GM18858 (cell line): ENCODE measurements at regions not wholly inside any gene's neighbourhood (a gene's known extent, or its start where the extent isn't known, plus 50 kb on each side); places are given as distances from the start of the nearest gene placed in this dataset.
"Not testable (repeated sequence)": the region's sequence is repeated elsewhere in the genome, so short reads cannot be mapped to it uniquely, and the experiment has no call there.

Experiments
- ATAC-seq: cut with Tn5 transposase; IDR thresholded peaks from one replicate; pipeline ENCODE4 v1.9.1; 2021; ENCODE audit not compliant: unreplicated experiment

DNA sequence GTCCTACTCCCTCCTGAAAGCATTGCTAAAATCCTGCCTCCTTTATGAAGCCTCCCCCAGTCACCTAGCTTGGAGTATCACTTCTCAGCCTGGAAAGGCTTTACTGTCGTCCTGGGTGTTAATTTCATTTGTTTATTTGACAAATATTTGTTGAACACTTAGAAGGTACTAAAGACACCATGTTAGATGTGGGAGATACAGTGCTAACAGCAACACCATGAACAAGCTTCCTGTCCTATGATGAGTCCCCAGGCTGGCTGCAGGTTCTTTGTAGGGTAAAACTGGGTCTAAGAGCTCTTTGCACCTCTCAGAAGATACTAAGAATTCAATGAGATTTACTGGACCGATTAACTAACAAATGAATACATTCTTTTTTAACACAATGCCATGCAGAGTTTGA is 109.2 kb upstream of the TMEM170B start:
- no peak for ATAC-seq

GRCh38 chr6:11427723-11428245 is 109.8 kb upstream of the TMEM170B start:
- no peak for ATAC-seq

DNA sequence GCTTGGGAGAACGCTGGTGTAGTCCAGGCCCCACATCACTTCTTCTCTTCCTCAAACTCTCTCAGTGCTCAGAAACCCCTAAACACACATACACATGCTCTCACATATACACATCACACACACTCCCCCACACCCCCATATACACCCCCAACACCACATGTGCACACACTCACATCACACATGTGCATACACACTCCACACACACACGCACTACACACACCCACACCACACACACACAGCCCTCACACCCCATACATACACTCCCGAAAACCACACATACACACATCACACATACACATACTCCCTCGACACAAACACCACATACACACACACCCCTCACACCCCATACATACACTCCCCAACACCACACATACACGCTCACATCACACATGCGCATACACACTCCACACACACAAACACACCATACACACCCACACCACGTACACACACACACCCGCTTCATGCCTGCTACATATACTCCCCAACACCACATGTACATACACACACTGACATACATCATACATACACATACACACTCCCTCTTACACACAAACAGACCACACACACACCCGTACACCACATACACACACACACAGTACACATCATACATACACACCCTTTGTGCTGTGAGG is 110.3 kb upstream of the TMEM170B start:
- no peak for ATAC-seq

- no peak for ATAC-seq
Observed at GRCh38 chr6:11426571-11426970, 111.0 kb upstream of the TMEM170B start.

GRCh38 chr6:11425876-11426275 is 111.7 kb upstream of the TMEM170B start:
- ATAC-seq, result no peak

DNA sequence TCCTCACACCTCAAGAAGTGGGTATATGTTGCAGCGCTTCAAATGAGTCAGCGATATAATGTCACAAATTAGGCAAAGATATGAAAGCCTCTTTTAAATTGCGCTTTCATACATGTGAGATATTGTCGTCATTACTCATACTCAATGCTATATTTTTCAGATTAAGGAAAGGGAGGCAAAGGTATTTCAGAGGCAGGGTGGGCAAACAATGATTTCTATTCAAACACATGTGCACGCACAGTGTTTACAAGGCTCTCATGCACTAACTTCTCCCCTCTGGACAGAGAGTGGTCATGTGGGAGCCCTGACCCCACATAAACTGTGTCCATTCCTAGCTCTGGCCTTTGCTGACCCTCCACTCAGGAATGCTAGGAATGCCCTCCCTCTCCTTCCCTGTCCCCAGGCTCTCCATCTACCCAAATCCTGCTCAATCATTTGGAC is 112.1 kb upstream of the TMEM170B start:
- ATAC-seq, result no peak

GRCh38 chr6:11424395-11425034 is 113.0 kb upstream of the TMEM170B start:
- no peak for ATAC-seq

- ATAC-seq, result no peak
Observed at GRCh38 chr6:11423667-11424066, 113.9 kb upstream of the TMEM170B start.

- ATAC-seq, result peak; percentile 49
Observed at GRCh38 chr6:11423072-11423471, 114.5 kb upstream of the TMEM170B start.

- ATAC-seq, result no peak
Observed at GRCh38 chr6:11419763-11420453, 117.6 kb upstream of the TMEM170B start.

DNA sequence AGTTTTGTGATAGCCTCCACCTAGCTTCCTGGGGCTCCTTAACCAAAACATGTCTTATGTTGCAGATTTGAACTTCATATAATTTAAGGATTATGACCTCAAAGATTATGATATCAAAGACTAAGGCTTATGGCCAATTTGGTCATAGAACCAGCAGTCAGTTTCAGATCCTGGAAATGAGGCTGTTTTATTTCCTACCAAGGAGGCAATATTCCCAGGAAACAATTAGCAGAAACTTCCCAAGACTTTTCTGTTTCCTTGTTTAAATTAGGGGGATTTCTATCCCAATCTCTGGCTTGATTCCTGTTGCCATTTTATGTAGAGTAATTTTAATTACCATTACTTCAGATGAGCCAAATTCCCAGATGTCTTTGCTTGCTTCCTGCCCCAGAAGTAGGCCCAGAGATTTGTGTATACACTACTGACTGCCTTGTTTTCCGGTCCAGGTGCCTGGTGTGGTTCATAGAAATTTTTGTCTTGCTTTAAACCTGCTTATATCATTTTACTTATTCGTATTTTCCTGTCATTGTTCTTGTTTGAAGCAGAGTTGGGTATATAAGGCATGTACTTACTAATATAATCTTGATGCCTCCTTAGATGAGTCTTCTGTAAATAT is 119.2 kb upstream of the TMEM170B start:
- ATAC-seq, result no peak

DNA sequence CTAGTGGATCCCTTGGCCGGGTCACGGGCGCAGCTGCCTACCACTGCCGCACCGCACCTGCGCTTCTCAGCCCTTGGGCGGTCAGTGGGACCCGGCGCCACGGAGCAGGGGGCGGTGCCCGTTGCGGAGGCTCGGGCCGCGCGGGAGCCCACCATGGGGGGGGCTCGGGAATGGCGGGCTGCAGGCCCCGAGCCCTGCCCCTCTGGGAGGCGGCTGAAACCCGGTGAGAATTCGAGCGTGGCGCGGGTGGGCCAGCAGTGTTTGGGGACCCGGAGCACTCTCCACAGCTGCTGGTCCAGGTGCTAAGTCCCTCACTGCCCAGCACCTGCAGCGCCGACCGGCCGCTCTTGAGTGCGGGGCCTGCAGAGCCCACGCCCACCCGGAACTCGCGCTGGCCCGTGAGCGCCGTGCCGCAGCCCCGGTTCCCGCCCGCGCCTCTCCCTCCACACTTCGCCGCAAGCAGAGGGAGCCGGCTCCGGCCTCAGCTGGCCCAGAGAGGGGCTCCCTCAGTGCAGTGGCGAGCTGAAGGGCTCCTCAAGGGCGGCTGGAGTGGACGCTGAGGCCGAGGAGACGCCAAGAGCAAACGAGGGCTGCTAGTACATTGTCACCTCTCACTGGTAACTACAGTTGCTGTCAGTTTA is 120.5 kb upstream of the TMEM170B start:
- ATAC-seq, result no peak

GRCh38 chr6:11416099-11416935 is 121.2 kb upstream of the TMEM170B start:
- ATAC-seq, result not testable (repeated sequence)

GRCh38 chr6:11415557-11415956 is 122.0 kb upstream of the TMEM170B start:
- ATAC-seq, result no peak

DNA sequence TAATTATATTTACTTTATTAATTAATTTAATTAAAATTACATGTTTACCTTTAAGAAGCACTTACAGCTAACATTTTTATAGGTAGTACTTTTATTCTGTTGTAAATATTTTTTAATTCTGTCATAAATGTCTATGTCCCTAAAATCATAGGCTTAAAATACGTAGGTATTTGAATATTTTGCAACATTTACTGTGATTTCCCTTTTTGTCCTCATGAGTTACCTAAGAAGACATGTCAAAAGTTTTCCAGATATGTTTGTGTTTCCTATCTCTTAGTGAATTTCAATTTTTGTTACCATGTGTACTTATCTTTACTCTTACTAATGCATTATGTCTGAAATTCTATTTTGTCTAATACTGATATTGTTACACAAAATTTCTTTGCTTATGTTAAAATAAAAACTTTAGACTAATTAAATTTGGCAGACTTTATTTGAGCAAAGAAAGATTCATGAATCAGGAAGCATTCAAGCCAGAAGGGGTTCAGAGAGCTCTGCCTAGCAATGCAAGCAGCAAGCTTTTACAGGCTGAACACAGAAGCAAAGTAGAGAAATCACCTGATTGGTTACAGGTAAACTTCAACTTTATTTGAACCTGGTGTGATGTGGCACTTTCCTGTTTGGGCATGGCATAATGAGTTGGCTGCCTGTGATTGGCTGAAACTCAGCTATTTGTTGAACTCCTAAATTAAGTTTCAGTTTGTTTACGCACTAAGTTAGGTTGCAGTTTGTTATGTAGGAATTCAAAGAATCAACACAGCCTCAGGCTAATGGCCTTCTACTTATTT is 123.2 kb upstream of the TMEM170B start:
- no peak for ATAC-seq

- ATAC-seq, result no peak
Observed at GRCh38 chr6:11413728-11414127, 123.8 kb upstream of the TMEM170B start.

- ATAC-seq, result no peak
Observed at GRCh38 chr6:11413117-11413687, 124.3 kb upstream of the TMEM170B start.

- no peak for ATAC-seq
Observed at GRCh38 chr6:11412616-11413015, 124.9 kb upstream of the TMEM170B start.

- no peak for ATAC-seq
Observed at GRCh38 chr6:11412011-11412424, 125.5 kb upstream of the TMEM170B start.
